ENCODE measurements at regions not wholly inside any gene's neighbourhood (a gene's known extent, or its start where the extent isn't known, plus 50 kb on each side); places are given as distances from the start of the nearest gene placed in this dataset.

DNA sequence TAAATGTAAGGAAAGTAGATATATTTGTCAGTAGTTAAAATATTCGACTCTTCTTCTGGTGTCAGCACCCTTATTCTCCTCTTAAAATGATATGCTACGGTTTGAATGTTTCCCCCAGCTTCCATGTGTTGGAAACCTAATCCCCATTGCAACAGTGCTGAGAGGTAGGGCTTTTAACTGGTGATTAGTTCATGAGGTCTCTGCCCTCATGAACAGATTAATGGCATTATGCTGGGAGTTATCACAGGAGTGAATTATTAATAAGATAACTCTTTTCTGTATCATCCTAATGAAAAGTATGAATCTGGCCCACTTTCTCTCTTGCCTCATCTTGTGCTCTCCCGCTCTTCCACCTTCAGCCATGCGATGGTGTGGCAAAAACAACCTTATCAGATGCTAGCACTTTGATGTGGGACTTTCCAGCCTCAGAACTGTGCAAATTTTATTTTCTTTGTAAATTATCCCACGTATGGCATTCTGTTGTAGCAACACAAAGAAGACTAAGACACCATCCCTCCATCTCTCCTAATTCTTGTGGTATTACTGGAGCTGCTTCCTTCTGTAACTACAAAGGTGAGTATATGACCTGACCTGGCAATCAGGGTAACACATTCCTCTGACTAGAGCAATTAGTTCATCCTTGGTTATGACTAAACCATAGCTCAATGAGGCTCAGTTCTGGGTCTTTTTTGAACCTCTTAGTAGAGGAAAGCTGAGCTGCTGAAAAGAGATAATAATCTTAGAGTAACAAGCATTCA is 171.1 kb upstream of the TMEM196 start:
- TF ChIP-seq, protein P1, sequence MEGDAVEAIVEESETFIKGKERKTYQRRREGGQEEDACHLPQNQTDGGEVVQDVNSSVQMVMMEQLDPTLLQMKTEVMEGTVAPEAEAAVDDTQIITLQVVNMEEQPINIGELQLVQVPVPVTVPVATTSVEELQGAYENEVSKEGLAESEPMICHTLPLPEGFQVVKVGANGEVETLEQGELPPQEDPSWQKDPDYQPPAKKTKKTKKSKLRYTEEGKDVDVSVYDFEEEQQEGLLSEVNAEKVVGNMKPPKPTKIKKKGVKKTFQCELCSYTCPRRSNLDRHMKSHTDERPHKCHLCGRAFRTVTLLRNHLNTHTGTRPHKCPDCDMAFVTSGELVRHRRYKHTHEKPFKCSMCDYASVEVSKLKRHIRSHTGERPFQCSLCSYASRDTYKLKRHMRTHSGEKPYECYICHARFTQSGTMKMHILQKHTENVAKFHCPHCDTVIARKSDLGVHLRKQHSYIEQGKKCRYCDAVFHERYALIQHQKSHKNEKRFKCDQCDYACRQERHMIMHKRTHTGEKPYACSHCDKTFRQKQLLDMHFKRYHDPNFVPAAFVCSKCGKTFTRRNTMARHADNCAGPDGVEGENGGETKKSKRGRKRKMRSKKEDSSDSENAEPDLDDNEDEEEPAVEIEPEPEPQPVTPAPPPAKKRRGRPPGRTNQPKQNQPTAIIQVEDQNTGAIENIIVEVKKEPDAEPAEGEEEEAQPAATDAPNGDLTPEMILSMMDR (IDR thresholded peaks at IDR 0.05; ENCODE audit: insufficient read depth, low read depth, low read length): no peak
- no peak for TF ChIP-seq EZH2 (IDR thresholded peaks at IDR 0.05; ENCODE audit: insufficient read depth, low read length)

Measured in astrocyte (in vitro differentiated cells and primary cell).